Omental fat pad (tissue), 3 donors: ENCODE measurements at regions not wholly inside any gene's neighbourhood (a gene's known extent, or its start where the extent isn't known, plus 50 kb on each side); places are given as distances from the start of the nearest gene placed in this dataset.

Source experiments
- ATAC-seq: fragments of 150-250 bp; one replicate; pipeline ENCODE4 v1.9.1; 2016; ENCODE audit warnings: mild to moderate bottlenecking, moderate library complexity; ENCODE audit not compliant: low FRiP score
- DNase-seq: peaks from one replicate; pipeline ENCODE4 v3.0.0-alpha.2; 2019; ENCODE audit warnings: low spot score
- TF ChIP-seq, protein P1 (sequence below), 3 donors: fragments of 450-650 bp; IDR thresholded peaks; one replicate each; pipeline ENCODE4 v1.5.1; 2016 to 2017; ENCODE audit warnings: antibody characterized with exemption in 3 of 3, mild to moderate bottlenecking in 3 of 3, moderate library complexity in 2 of 3

GRCh38 chr21:28423521-28424190 is 569.0 kb downstream of the LTN1 start:
- ATAC-seq (no peak), DNase-seq (no peak)
- TF ChIP-seq, protein P1, sequence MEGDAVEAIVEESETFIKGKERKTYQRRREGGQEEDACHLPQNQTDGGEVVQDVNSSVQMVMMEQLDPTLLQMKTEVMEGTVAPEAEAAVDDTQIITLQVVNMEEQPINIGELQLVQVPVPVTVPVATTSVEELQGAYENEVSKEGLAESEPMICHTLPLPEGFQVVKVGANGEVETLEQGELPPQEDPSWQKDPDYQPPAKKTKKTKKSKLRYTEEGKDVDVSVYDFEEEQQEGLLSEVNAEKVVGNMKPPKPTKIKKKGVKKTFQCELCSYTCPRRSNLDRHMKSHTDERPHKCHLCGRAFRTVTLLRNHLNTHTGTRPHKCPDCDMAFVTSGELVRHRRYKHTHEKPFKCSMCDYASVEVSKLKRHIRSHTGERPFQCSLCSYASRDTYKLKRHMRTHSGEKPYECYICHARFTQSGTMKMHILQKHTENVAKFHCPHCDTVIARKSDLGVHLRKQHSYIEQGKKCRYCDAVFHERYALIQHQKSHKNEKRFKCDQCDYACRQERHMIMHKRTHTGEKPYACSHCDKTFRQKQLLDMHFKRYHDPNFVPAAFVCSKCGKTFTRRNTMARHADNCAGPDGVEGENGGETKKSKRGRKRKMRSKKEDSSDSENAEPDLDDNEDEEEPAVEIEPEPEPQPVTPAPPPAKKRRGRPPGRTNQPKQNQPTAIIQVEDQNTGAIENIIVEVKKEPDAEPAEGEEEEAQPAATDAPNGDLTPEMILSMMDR (IDR thresholded peaks at IDR 0.05), result no peak

- TF ChIP-seq, protein P1 (IDR thresholded peaks at IDR 0.05), result no peak
- ATAC-seq, result peak; percentile 54
- DNase-seq, result no peak
Measured at GRCh38 chr21:28421716-28422524, 570.8 kb downstream of the LTN1 start.

DNA sequence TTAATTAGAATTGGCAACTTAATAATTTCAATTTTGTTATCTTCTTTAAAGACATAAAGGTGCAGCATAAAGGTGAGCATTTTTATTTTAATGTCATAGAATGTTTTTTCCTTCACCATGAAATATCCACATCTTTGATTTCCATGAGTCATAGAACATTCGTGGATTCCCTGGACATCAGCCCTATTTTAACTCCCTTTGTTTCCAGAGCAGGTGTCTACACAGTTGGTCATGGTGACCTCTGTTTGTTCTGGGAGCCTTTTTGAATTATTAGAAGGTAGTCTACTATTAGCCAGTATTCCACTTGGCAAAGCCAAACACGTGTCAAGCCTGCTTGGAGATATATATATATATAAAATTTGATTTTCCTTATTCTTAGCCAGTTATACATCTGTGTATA is 572.9 kb downstream of the LTN1 start:
- TF ChIP-seq, protein P1 (IDR thresholded peaks at IDR 0.05), result no peak
- ATAC-seq, result no peak
- no peak for DNase-seq

DNA sequence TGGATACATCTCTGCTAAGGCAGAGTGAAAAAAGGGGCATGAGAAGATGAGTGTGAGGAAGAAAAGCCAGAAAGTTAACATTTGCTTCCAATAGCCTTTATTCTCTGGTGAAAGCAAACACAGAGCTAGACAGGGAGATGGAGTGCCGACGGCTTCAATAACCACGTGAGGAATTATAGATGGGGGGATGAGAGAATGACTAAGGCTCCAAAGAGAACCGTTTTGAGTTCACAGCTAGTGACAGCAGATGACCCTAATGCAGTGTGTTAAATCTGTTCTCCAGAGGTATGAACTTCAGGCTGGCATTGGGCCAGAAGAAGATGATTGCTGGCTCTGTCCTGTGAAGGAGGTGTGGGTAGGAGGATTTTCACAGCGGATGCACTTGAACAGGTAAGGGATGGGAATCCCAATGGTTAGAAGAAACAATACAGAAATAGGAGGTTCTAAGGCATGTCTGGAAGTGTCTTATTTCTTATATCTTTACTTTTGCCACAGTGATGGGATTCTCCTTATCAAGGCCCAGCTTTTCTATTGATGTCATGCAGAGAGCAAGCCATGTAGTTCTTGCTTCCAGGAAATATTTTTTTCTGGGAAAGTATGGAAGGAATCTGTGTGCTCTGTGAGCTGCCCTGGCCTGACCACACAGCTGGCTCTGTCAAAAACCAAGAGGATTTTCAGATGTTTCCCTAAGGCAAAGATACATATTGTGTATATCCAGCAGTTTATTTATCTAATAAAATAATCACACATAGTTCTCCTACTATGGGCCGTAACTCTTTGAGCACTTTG is 573.8 kb downstream of the LTN1 start:
- ATAC-seq (no peak), DNase-seq (no peak)
- TF ChIP-seq, protein P1 (IDR thresholded peaks at IDR 0.05), result no peak

DNA sequence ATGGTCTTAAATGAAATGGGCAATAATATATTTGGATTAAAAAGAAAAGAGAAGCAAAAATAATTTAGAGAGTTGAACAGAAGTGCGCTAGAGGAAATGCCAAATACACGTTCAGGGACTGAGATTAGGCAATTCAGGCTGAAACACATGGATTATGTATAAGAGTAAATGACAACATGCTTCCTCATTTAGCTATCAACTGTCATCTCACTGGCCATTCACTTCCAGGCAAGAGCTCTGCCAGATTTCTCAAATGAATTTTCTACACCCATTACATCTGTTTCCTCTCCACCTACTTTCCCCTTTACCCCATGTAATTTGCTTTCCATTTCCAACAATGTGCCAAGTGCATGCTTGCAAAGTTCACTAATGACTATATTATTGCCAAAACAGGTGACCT is 582.4 kb downstream of the LTN1 start:
- TF ChIP-seq, protein P1 (IDR thresholded peaks at IDR 0.05), result no peak
- ATAC-seq (no peak), DNase-seq (no peak)

- TF ChIP-seq, protein P1 (IDR thresholded peaks at IDR 0.05), result no peak
- DNase-seq (no peak), ATAC-seq (no peak)
Measured at GRCh38 chr21:28402616-28402989, 590.1 kb downstream of the LTN1 start.
